Mesenchymal stem cell (in vitro differentiated cells and primary cell): ENCODE measurements at regions not wholly inside any gene's neighbourhood (a gene's known extent, or its start where the extent isn't known, plus 50 kb on each side); places are given as distances from the start of the nearest gene placed in this dataset.

ENCODE experiments used
- DNase-seq: peaks from one replicate; pipeline ENCODE4 v3.0.0-alpha.2; 2013
- H2AFZ ChIP-seq: one replicate; pipeline ENCODE4 v1.6.1; 2013; ENCODE audit warnings: low read depth, mild to moderate bottlenecking, control low read depth, inconsistent platforms, low read length, moderate library complexity
- H2AK5ac ChIP-seq: 2 replicates; pipeline ENCODE4 v1.6.1; 2013; ENCODE audit warnings: low read length, moderate library complexity, mild to moderate bottlenecking, inconsistent platforms; ENCODE audit not compliant: severe bottlenecking
- H2BK120ac ChIP-seq: one replicate; pipeline ENCODE4 v1.6.1; 2013; ENCODE audit warnings: low read depth, mild to moderate bottlenecking, inconsistent platforms, low read length, moderate library complexity
- H2BK12ac ChIP-seq, 2 experiments: one replicate each; pipeline ENCODE4 v1.6.1; 2013; ENCODE audit warnings: inconsistent platforms in 2 of 2, low read length in 2 of 2, mild to moderate bottlenecking in 2 of 2, moderate library complexity in 2 of 2, control low read depth in 1 of 2
- H2BK15ac ChIP-seq: one replicate; pipeline ENCODE4 v1.6.1; 2013; ENCODE audit warnings: mild to moderate bottlenecking, low read depth, inconsistent platforms; ENCODE audit not compliant: poor library complexity, severe bottlenecking
- H2BK5ac ChIP-seq: 2 replicates; pipeline ENCODE4 v1.6.1; 2013; ENCODE audit warnings: low read depth, mild to moderate bottlenecking, low read length, control low read depth, inconsistent platforms; ENCODE audit not compliant: poor library complexity, severe bottlenecking
- H3K14ac ChIP-seq, 2 experiments: one replicate each; pipeline ENCODE4 v1.6.1; 2013; ENCODE audit warnings: inconsistent platforms in 2 of 2, low read length in 2 of 2, control low read depth in 1 of 2, mild to moderate bottlenecking in 1 of 2, moderate library complexity in 1 of 2
- H3K18ac ChIP-seq, 2 experiments: one replicate each; pipeline ENCODE4 v1.6.1; 2013; ENCODE audit warnings: inconsistent platforms in 2 of 2, low read length in 2 of 2, control low read depth in 1 of 2, low read depth in 1 of 2, mild to moderate bottlenecking in 1 of 2
- H3K23ac ChIP-seq, 2 experiments: one replicate each; pipeline ENCODE4 v1.6.1; 2013; ENCODE audit warnings: inconsistent platforms in 2 of 2, low read length in 2 of 2, mild to moderate bottlenecking in 2 of 2, moderate library complexity in 2 of 2, control low read depth in 1 of 2
- H3K27ac ChIP-seq: 2 replicates; pipeline ENCODE4 v1.5.1; 2013; ENCODE audit warnings: mild to moderate bottlenecking, moderate library complexity, low read length, control low read depth, inconsistent platforms; ENCODE audit not compliant: poor library complexity, severe bottlenecking
- H3K27me3 ChIP-seq, 2 experiments: 2 replicates each; pipeline versions ENCODE4 v1.6.1 to v1.7.0; 2013; ENCODE audit warnings: low read length in 2 of 2, mild to moderate bottlenecking in 2 of 2, moderate library complexity in 2 of 2, control low read depth in 1 of 2, inconsistent platforms in 1 of 2; ENCODE audit not compliant: control insufficient read depth in 1 of 2, insufficient read depth in 1 of 2
- H3K36me3 ChIP-seq, 2 experiments: 2 replicates each; pipeline versions ENCODE4 v1.6.1 to v1.7.0; 2013; ENCODE audit warnings: low read length in 2 of 2, control low read depth in 1 of 2, inconsistent platforms in 1 of 2, low read depth in 1 of 2, mild to moderate bottlenecking in 1 of 2; ENCODE audit not compliant: insufficient read depth in 2 of 2, control insufficient read depth in 1 of 2
- H3K4ac ChIP-seq, 2 experiments: one replicate each; pipeline ENCODE4 v1.6.1; 2013; ENCODE audit warnings: inconsistent platforms in 2 of 2, low read length in 2 of 2, mild to moderate bottlenecking in 2 of 2, moderate library complexity in 2 of 2, control low read depth in 1 of 2, low read depth in 1 of 2
- H3K4me1 ChIP-seq: 2 replicates; pipeline ENCODE4 v1.6.1; 2013; ENCODE audit warnings: low read depth, low read length, control low read depth; ENCODE audit not compliant: control insufficient read depth, insufficient read depth
- H3K4me2 ChIP-seq: 2 replicates; pipeline ENCODE4 v1.6.1; 2013; ENCODE audit warnings: low read length, mild to moderate bottlenecking, inconsistent platforms; ENCODE audit not compliant: poor library complexity, severe bottlenecking
- H3K4me3 ChIP-seq, 2 experiments: 2 replicates each; pipeline versions ENCODE4 v1.5.1 to v1.7.0; 2013; ENCODE audit warnings: low read length in 2 of 2, mild to moderate bottlenecking in 2 of 2, control low read depth in 1 of 2, low read depth in 1 of 2; ENCODE audit not compliant: insufficient read depth in 1 of 2
- H3K79me1 ChIP-seq: replicated peaks from 2 replicates; pipeline ENCODE4 v1.6.1; 2013; ENCODE audit warnings: mild to moderate bottlenecking, control low read depth, low read length, inconsistent platforms; ENCODE audit not compliant: poor library complexity, severe bottlenecking
- H3K9ac ChIP-seq: 2 replicates; pipeline ENCODE4 v1.7.0; 2013; ENCODE audit warnings: mild to moderate bottlenecking, low read length, moderate library complexity
- H3K9me3 ChIP-seq: 2 replicates; pipeline ENCODE4 v1.7.0; 2013; ENCODE audit warnings: mild to moderate bottlenecking, low read length; ENCODE audit not compliant: control insufficient read depth
- H4K8ac ChIP-seq: one replicate; pipeline ENCODE4 v1.6.1; 2013; ENCODE audit warnings: inconsistent platforms, mild to moderate bottlenecking, low read length, moderate library complexity
- H4K91ac ChIP-seq: one replicate; pipeline ENCODE4 v1.6.1; 2013; ENCODE audit warnings: mild to moderate bottlenecking, low read length, inconsistent platforms
- WGBS: methylation state at CpG from one replicate; pipeline ENCODE4 v1.1.7; 2013; ENCODE audit warnings: mixed read lengths; 5-methylcytosine and 5-hydroxymethylcytosine counted together

GRCh38 chr20:60930023-60930790, 321.9 kb upstream of the CDH4 start:
- H3K23ac ChIP-seq, result no peak overlapping the region
- H4K91ac ChIP-seq, result no peak overlapping the region
- no peak overlapping the region for H3K4ac ChIP-seq
- no peaks in the 10 kb centered on the region for H3K36me3 ChIP-seq
- H3K27me3 ChIP-seq, result no peaks in the 10 kb centered on the region
- no peak overlapping the region for H3K27ac ChIP-seq
- no peak overlapping the region for H2BK15ac ChIP-seq
- no peaks in the 10 kb centered on the region for H3K9me3 ChIP-seq
- H2AK5ac ChIP-seq, result no peak overlapping the region
- no peak overlapping the region for H2BK120ac ChIP-seq
- H3K14ac ChIP-seq, result no peak overlapping the region
- no peak overlapping the region for H3K4me3 ChIP-seq
- H2BK12ac ChIP-seq, result no peak overlapping the region
- 60% methylated on average over 10 of the region's 15 CpGs for WGBS
- H4K8ac ChIP-seq, result no peak overlapping the region
- H3K9ac ChIP-seq, result no peak overlapping the region
- no peak for DNase-seq
- no peak overlapping the region for H2BK5ac ChIP-seq
- H3K18ac ChIP-seq, result no peak overlapping the region
- H3K4me1 ChIP-seq, result no peaks in the 10 kb centered on the region
- H3K79me1 ChIP-seq, result no peaks in the 10 kb centered on the region
- no peak overlapping the region for H3K4me2 ChIP-seq
- no peak overlapping the region for H2AFZ ChIP-seq

- H3K4me3 ChIP-seq, result no peak overlapping the region
- H2AK5ac ChIP-seq, result no peak overlapping the region
- no peak overlapping the region for H3K23ac ChIP-seq
- H2BK120ac ChIP-seq, result no peak overlapping the region
- no peaks in the 10 kb centered on the region for H3K9me3 ChIP-seq
- no peaks in the 10 kb centered on the region for H3K27me3 ChIP-seq
- H4K8ac ChIP-seq, result no peak overlapping the region
- H3K36me3 ChIP-seq, result no peaks in the 10 kb centered on the region
- no peak overlapping the region for H2BK12ac ChIP-seq
- 47% methylated on average over 4 of the region's 4 CpGs for WGBS
- no peak overlapping the region for H3K18ac ChIP-seq
- no peaks in the 10 kb centered on the region for H3K4me1 ChIP-seq
- H4K91ac ChIP-seq, result no peak overlapping the region
- no peak overlapping the region for H3K9ac ChIP-seq
- H2BK5ac ChIP-seq, result no peak overlapping the region
- H3K14ac ChIP-seq, result no peak overlapping the region
- DNase-seq, result no peak
- no peaks in the 10 kb centered on the region for H3K79me1 ChIP-seq
- H2AFZ ChIP-seq, result no peak overlapping the region
- H3K4me2 ChIP-seq, result no peak overlapping the region
- H3K4ac ChIP-seq, result no peak overlapping the region
- H2BK15ac ChIP-seq, result no peak overlapping the region
- no peak overlapping the region for H3K27ac ChIP-seq
Observed at GRCh38 chr20:60931696-60932095, 320.4 kb upstream of the CDH4 start.

- H2BK120ac ChIP-seq, result no peak overlapping the region
- no peak overlapping the region for H2BK5ac ChIP-seq
- H3K18ac ChIP-seq, result no peak overlapping the region
- no peaks in the 10 kb centered on the region for H3K36me3 ChIP-seq
- H3K79me1 ChIP-seq, result no peaks in the 10 kb centered on the region
- no peak overlapping the region for H4K8ac ChIP-seq
- no peak overlapping the region for H3K9ac ChIP-seq
- H3K4me3 ChIP-seq, result no peak overlapping the region
- H2BK15ac ChIP-seq, result no peak overlapping the region
- H3K4me2 ChIP-seq, result no peak overlapping the region
- H2AK5ac ChIP-seq, result no peak overlapping the region
- H3K23ac ChIP-seq, result no peak overlapping the region
- no peaks in the 10 kb centered on the region for H3K4me1 ChIP-seq
- no peak for DNase-seq
- H3K9me3 ChIP-seq, result no peaks in the 10 kb centered on the region
- no peak overlapping the region for H2AFZ ChIP-seq
- no peak overlapping the region for H3K27ac ChIP-seq
- H3K14ac ChIP-seq, result no peak overlapping the region
- H2BK12ac ChIP-seq, result no peak overlapping the region
- 89% methylated on average over 1 of the region's 3 CpGs for WGBS
- no peak overlapping the region for H3K4ac ChIP-seq
- no peaks in the 10 kb centered on the region for H3K27me3 ChIP-seq
- no peak overlapping the region for H4K91ac ChIP-seq
Observed at GRCh38 chr20:60934724-60935123, 317.3 kb upstream of the CDH4 start.

DNA sequence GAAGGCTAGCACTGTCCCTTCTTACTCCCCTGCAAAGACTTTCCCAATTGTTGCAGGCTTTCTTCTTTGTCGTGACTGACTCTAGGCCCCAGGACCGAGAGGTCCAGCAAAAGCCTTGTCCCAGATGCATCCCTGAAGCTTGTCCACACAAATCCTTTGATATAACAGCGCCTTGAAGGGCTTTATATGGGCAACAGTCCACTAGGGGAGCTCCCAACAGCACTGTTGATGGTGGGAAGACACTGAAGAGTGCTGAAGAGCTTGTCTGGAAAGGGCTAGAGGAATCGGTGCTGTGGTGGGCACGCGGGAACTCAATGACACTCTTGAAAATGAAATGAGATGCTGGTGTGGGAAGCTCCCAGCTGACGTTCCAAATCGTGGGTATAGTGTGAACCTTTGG, 316.1 kb upstream of the CDH4 start:
- Histone ChIP-seq H3K27ac (no peak overlapping the region), H4K91ac (no peak overlapping the region), H2BK12ac (no peak overlapping the region), H3K9me3 (no peaks in the 10 kb centered on the region), H2BK5ac (no peak overlapping the region), H2AFZ (no peak overlapping the region), H2BK120ac (no peak overlapping the region), H2AK5ac (no peak overlapping the region), H3K4ac (no peak overlapping the region), H3K23ac (no peak overlapping the region), H3K18ac (no peak overlapping the region), H3K27me3 (no peaks in the 10 kb centered on the region), H3K79me1 (no peaks in the 10 kb centered on the region), H3K4me3 (no peak overlapping the region), H3K9ac (no peak overlapping the region), H3K4me1 (no peaks in the 10 kb centered on the region), H3K36me3 (no peaks in the 10 kb centered on the region), H4K8ac (no peak overlapping the region), H3K14ac (no peak overlapping the region), H2BK15ac (no peak overlapping the region), H3K4me2 (no peak overlapping the region)
- no peak for DNase-seq
- 60% methylated on average over 6 of the region's 8 CpGs for WGBS
